ENCODE measurements at regions not wholly inside any gene's neighbourhood (a gene's known extent, or its start where the extent isn't known, plus 50 kb on each side); places are given as distances from the start of the nearest gene placed in this dataset.

DNA sequence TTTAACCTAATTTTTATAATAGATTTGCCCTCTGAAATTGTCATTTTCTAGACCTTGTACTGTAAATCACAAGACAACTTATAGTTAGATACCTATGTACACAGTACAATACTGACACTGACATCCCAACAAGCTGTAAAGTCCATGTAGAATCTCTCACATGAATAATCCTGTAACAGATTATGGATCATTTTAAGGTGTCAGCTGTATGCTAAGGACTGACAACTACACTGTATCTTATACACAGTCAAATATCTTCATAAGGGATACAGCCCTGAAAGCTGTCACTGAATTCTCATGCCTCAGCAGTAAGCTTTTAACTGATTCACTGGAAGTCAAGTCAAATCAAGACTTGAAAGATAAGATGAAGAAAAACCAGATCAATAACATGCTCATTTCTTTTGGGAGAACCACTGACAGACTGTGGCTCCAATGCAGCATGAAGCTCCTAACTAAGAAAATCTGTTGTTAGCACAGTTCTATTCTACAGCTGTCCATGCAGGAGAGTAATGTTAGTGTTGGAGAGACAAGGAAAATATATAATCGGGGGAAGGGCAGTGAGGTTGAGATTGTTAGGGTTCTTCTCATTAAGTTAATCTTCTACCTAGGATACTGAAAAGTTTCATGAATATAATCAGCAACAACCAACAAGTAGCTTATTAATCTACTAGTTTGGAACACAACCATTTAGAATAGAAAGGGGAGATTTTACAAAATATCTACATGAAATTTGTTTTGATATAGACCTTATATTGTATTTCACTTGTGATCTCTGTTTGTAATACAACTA, 612.0 kb downstream of the PCDH18 start:
- no peak for TF ChIP-seq EZH2phosphoT487 (IDR thresholded peaks at IDR 0.05; ENCODE audit: borderline replicate concordance, low read length)
- TF ChIP-seq, protein P1, sequence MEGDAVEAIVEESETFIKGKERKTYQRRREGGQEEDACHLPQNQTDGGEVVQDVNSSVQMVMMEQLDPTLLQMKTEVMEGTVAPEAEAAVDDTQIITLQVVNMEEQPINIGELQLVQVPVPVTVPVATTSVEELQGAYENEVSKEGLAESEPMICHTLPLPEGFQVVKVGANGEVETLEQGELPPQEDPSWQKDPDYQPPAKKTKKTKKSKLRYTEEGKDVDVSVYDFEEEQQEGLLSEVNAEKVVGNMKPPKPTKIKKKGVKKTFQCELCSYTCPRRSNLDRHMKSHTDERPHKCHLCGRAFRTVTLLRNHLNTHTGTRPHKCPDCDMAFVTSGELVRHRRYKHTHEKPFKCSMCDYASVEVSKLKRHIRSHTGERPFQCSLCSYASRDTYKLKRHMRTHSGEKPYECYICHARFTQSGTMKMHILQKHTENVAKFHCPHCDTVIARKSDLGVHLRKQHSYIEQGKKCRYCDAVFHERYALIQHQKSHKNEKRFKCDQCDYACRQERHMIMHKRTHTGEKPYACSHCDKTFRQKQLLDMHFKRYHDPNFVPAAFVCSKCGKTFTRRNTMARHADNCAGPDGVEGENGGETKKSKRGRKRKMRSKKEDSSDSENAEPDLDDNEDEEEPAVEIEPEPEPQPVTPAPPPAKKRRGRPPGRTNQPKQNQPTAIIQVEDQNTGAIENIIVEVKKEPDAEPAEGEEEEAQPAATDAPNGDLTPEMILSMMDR (IDR thresholded peaks at IDR 0.05; ENCODE audit: low read depth, low read length, poor library complexity, severe bottlenecking) = no peak
- H3K4me3 ChIP-seq (ENCODE audit: low read length) = no peak overlapping the region
- no peaks in the 10 kb centered on the region for H3F3A ChIP-seq (ENCODE audit: control insufficient read depth, insufficient read depth)
- no peaks in the 10 kb centered on the region for H4K20me1 ChIP-seq (ENCODE audit: control insufficient read depth, insufficient read depth, low read depth, low read length)
- H3K27ac ChIP-seq (ENCODE audit: low read depth, low read length) = no peak overlapping the region
- no peaks in the 10 kb centered on the region for H3K79me2 ChIP-seq (ENCODE audit: control insufficient read depth, low read length)
- H3K27me3 ChIP-seq (ENCODE audit: control insufficient read depth, low read length) = no peaks in the 10 kb centered on the region
- no peaks in the 10 kb centered on the region for H3K9me2 ChIP-seq (replicated peaks; ENCODE audit: control insufficient read depth, low read length)
- H3K9me3 ChIP-seq (ENCODE audit: control insufficient read depth, insufficient read depth, low read length) = no peaks in the 10 kb centered on the region
- H3K4me2 ChIP-seq (ENCODE audit: low read length) = no peak overlapping the region
- no peaks in the 10 kb centered on the region for H3K36me3 ChIP-seq (ENCODE audit: control insufficient read depth, low read length)
- H3K4me1 ChIP-seq (ENCODE audit: control insufficient read depth, low read length) = no peaks in the 10 kb centered on the region

DNA sequence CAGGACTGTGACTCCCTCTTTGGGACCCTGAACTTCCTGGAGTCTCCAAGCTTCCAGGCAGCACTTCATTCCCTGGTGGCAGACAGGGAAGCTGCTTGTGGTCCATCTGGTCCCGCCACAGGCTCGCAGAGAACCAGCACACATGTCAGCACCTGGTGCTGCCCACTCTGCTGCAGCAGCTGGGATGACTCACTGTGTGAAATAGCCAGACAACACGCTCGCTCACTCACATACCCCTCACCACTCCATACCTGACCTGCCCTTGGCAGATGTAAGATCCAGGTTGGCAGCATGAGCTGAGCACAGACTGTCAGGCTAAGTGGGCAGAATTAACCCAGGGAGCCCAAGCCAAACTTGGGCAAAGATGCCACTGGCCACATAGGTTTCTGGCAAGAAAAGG, 613.5 kb downstream of the PCDH18 start:
- no peak for TF ChIP-seq EZH2phosphoT487 (IDR thresholded peaks at IDR 0.05; ENCODE audit: borderline replicate concordance, low read length)
- TF ChIP-seq, protein P1 (IDR thresholded peaks at IDR 0.05; ENCODE audit: low read depth, low read length, poor library complexity, severe bottlenecking) = no peak
- Histone ChIP-seq H4K20me1 (ENCODE audit: control insufficient read depth, insufficient read depth, low read depth, low read length) (no peaks in the 10 kb centered on the region), H3K4me2 (ENCODE audit: low read length) (no peak overlapping the region), H3K27ac (ENCODE audit: low read depth, low read length) (no peak overlapping the region), H3K36me3 (ENCODE audit: control insufficient read depth, low read length) (no peaks in the 10 kb centered on the region), H3K4me3 (ENCODE audit: low read length) (no peak overlapping the region), H3K27me3 (ENCODE audit: control insufficient read depth, low read length) (no peaks in the 10 kb centered on the region), H3F3A (ENCODE audit: control insufficient read depth, insufficient read depth) (no peaks in the 10 kb centered on the region), H3K79me2 (ENCODE audit: control insufficient read depth, low read length) (no peaks in the 10 kb centered on the region), H3K4me1 (ENCODE audit: control insufficient read depth, low read length) (no peaks in the 10 kb centered on the region), H3K9me2 (replicated peaks; ENCODE audit: control insufficient read depth, low read length) (no peaks in the 10 kb centered on the region), H3K9me3 (ENCODE audit: control insufficient read depth, insufficient read depth, low read length) (no peaks in the 10 kb centered on the region)

DNA sequence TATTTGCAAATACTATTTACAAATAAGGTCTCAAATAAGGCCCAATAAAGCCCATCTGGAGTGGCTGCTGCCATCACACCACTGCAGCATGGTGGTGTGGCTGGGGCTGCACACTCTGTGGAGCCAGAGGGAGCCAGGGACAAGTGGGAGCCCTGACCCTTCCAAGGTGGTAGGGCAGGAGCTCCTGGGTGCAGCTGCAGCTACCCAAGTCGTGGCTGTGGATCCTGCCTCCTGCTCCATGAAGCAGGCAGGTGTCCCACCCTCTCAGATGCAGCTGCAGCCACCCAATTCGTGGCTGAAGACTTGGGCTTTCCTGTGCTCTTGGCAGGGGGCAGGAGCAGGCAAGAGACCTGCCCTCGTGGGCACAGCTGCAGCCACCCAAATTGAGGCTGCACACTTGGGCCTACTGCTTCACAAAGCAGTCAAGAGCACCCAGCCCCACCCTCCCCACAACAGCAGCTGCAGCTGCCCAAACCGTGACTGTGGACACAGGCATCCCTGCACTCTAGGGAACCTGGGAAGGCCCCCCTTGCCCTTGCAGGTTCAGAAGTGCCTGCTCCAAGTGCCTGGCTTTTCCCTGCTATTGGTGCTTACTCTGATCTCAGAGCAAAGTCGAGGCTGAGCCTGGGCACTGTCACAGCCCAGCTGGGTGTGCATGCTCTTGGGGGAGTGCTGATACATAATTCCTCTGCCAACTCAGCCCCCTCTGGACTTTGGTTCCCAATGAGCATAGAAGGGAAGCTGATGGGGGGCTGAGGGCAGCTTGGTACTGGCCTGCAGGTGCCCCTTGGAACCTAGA, 614.8 kb downstream of the PCDH18 start:
- no peaks in the 10 kb centered on the region for H3K36me3 ChIP-seq (ENCODE audit: control insufficient read depth, low read length)
- H3K9me3 ChIP-seq (ENCODE audit: control insufficient read depth, insufficient read depth, low read length) = no peaks in the 10 kb centered on the region
- H3K27me3 ChIP-seq (ENCODE audit: control insufficient read depth, low read length) = no peaks in the 10 kb centered on the region
- no peak overlapping the region for H3K4me3 ChIP-seq (ENCODE audit: low read length)
- no peak overlapping the region for H3K4me2 ChIP-seq (ENCODE audit: low read length)
- TF ChIP-seq, protein P1 (IDR thresholded peaks at IDR 0.05; ENCODE audit: low read depth, low read length, poor library complexity, severe bottlenecking) = no peak
- no peak for TF ChIP-seq EZH2phosphoT487 (IDR thresholded peaks at IDR 0.05; ENCODE audit: borderline replicate concordance, low read length)
- no peaks in the 10 kb centered on the region for H3K9me2 ChIP-seq (replicated peaks; ENCODE audit: control insufficient read depth, low read length)
- no peak overlapping the region for H3K27ac ChIP-seq (ENCODE audit: low read depth, low read length)
- no peaks in the 10 kb centered on the region for H4K20me1 ChIP-seq (ENCODE audit: control insufficient read depth, insufficient read depth, low read depth, low read length)
- no peaks in the 10 kb centered on the region for H3F3A ChIP-seq (ENCODE audit: control insufficient read depth, insufficient read depth)
- H3K79me2 ChIP-seq (ENCODE audit: control insufficient read depth, low read length) = no peaks in the 10 kb centered on the region
- H3K4me1 ChIP-seq (ENCODE audit: control insufficient read depth, low read length) = no peaks in the 10 kb centered on the region
